Panc1 (cell line): ENCODE measurements at regions not wholly inside any gene's neighbourhood (a gene's known extent, or its start where the extent isn't known, plus 50 kb on each side); places are given as distances from the start of the nearest gene placed in this dataset.

ENCODE experiments used
- ATAC-seq: fragments of 200-7000 bp; cut with Tn5 transposase; 2 replicates; pipeline ENCODE4 v1.9.1; 2020; ENCODE audit warnings: mild to moderate bottlenecking, moderate library complexity
- BruUV-seq: library from RNA; stranded (reverse); fragments of 400-500 nt; replicated peaks from 2 replicates; lab custom pipeline; 2021; lab: Mats Ljungman, UMichigan
- CTCF ChIA-PET: fragments of 300-600 bp; sonication (Branson Sonifier 250); formaldehyde crosslinking; loops from one replicate; lab custom pipeline; 2022; ENCODE audit warnings: antibody characterized with exemption; lab: Charles Lee
- POLR2A ChIA-PET: fragments of 300-600 bp; sonication (Branson Sonifier 250); formaldehyde crosslinking; loops from one replicate; lab custom pipeline; 2022; ENCODE audit warnings: antibody characterized with exemption; lab: Charles Lee
- DNase-seq: peaks from one replicate; pipeline ENCODE4 v3.0.0-alpha.2; 2010; ENCODE audit warnings: low read depth, low spot score
- H3K27ac ChIP-seq: 2 replicates; pipeline ENCODE4 v1.5.1; 2011; ENCODE audit warnings: mild to moderate bottlenecking, low read length, inconsistent platforms
- H3K27me3 ChIP-seq: fragments of 200-500 bp; sonication (Bioruptor generic); 2 replicates; pipeline ENCODE4 v1.6.0; 2014; ENCODE audit warnings: low read length, inconsistent platforms; ENCODE audit not compliant: control insufficient read depth, insufficient read depth
- H3K36me3 ChIP-seq: fragments of 200-500 bp; sonication (Bioruptor generic); 2 replicates; pipeline ENCODE4 v1.5.1; 2014; ENCODE audit warnings: inconsistent platforms, mild to moderate bottlenecking, low read length, moderate library complexity; ENCODE audit not compliant: control insufficient read depth, insufficient read depth
- H3K4me1 ChIP-seq: 2 replicates; pipeline ENCODE4 v1.5.1; 2011; ENCODE audit warnings: inconsistent platforms, mild to moderate bottlenecking, low read length, moderate library complexity; ENCODE audit not compliant: control insufficient read depth, insufficient read depth
- H3K4me3 ChIP-seq, 2 experiments: 2 replicates each; pipeline ENCODE4 v1.5.1; 2011 to 2012; ENCODE audit warnings: low read depth in 2 of 2, low read length in 2 of 2, mild to moderate bottlenecking in 2 of 2, inconsistent platforms in 1 of 2, moderate library complexity in 1 of 2
- H3K9me3 ChIP-seq: fragments of 200-500 bp; sonication (Bioruptor generic); 2 replicates; pipeline ENCODE4 v1.5.1; 2014; ENCODE audit warnings: low read depth, mild to moderate bottlenecking, inconsistent platforms, low read length, moderate library complexity; ENCODE audit not compliant: control insufficient read depth, insufficient read depth
- POLR2AphosphoS5 ChIP-seq: IDR thresholded peaks from 2 replicates; pipeline ENCODE4 v1.6.1; 2012; ENCODE audit warnings: mild to moderate bottlenecking, low read depth, low read length, moderate library complexity
- SIN3A ChIP-seq: IDR thresholded peaks from 2 replicates; pipeline ENCODE4 v1.6.1; 2012; ENCODE audit warnings: low read depth, mild to moderate bottlenecking, low read length, moderate library complexity, borderline replicate concordance; ENCODE audit not compliant: insufficient read depth
- TCF7L2 ChIP-seq: IDR thresholded peaks from 2 replicates; pipeline ENCODE4 v1.6.1; 2011; ENCODE audit warnings: mild to moderate bottlenecking, low read depth, low read length, inconsistent platforms
- in situ Hi-C: cut with HindIII; loops from 2 replicates; pipeline ENCODE4 v1.10.0; 2016; ENCODE audit warnings: low sequenced_read_pairs, low pct_unique_long_range_greater_than_20kb
- intact Hi-C: fragments of 100-400 bp; cut with micrococcal nuclease; formaldehyde crosslinking; loops from one replicate; pipeline ENCODE4 v1.10.0; 2022; ENCODE audit not compliant: unreplicated experiment
- TF ChIP-seq, protein P1 (sequence below), 2 experiments: IDR thresholded peaks; 2 replicates each; pipeline ENCODE4 v1.6.1; 2011 to 2012; ENCODE audit warnings: low read depth in 2 of 2, control low read depth in 1 of 2, low read length in 1 of 2, mild to moderate bottlenecking in 1 of 2, moderate library complexity in 1 of 2; ENCODE audit not compliant: insufficient read depth in 1 of 2
- TF ChIP-seq, protein P2 (sequence below): fragments of 450-650 bp; IDR thresholded peaks from 2 replicates; pipeline ENCODE4 v1.5.1; 2017; ENCODE audit warnings: mild to moderate bottlenecking

DNA sequence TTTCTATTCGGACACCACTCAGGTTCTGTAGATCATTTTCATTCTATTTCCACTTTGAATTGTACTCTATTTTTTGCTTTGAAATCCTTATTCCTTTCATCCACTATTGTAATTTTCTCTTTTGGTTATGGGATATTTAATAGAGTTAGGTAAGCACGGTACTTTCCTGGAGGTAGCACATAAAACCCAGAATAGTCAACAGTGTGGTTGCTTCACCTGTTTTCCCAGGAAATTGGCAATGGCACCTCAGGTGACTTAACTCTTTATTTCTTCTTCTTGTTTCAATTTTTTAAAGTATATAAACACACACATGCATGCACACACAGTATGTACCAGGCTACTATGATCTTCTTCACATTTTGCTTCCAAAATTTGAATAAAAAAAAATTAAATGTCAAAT lies 682.0 kb upstream of the TMEFF2 start:
- ATAC-seq (no peak), DNase-seq (no peak)
- Histone ChIP-seq H3K4me3 (no peak overlapping the region), H3K27me3 (no peaks in the 10 kb centered on the region), H3K9me3 (no peaks in the 10 kb centered on the region), H3K27ac (no peak overlapping the region), H3K4me1 (no peaks in the 10 kb centered on the region), H3K36me3 (no peaks in the 10 kb centered on the region)
- no TSS peak for BruUV-seq
- TF ChIP-seq, protein P1, sequence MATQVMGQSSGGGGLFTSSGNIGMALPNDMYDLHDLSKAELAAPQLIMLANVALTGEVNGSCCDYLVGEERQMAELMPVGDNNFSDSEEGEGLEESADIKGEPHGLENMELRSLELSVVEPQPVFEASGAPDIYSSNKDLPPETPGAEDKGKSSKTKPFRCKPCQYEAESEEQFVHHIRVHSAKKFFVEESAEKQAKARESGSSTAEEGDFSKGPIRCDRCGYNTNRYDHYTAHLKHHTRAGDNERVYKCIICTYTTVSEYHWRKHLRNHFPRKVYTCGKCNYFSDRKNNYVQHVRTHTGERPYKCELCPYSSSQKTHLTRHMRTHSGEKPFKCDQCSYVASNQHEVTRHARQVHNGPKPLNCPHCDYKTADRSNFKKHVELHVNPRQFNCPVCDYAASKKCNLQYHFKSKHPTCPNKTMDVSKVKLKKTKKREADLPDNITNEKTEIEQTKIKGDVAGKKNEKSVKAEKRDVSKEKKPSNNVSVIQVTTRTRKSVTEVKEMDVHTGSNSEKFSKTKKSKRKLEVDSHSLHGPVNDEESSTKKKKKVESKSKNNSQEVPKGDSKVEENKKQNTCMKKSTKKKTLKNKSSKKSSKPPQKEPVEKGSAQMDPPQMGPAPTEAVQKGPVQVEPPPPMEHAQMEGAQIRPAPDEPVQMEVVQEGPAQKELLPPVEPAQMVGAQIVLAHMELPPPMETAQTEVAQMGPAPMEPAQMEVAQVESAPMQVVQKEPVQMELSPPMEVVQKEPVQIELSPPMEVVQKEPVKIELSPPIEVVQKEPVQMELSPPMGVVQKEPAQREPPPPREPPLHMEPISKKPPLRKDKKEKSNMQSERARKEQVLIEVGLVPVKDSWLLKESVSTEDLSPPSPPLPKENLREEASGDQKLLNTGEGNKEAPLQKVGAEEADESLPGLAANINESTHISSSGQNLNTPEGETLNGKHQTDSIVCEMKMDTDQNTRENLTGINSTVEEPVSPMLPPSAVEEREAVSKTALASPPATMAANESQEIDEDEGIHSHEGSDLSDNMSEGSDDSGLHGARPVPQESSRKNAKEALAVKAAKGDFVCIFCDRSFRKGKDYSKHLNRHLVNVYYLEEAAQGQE (IDR thresholded peaks at IDR 0.05; ENCODE audit: insufficient read depth in 1 of 2, low read depth in 2 of 2, low read length in 1 of 2): no peak
- TF ChIP-seq TCF7L2 (no peak), POLR2AphosphoS5 (no peak), SIN3A (no peak)
- TF ChIP-seq, protein P2, sequence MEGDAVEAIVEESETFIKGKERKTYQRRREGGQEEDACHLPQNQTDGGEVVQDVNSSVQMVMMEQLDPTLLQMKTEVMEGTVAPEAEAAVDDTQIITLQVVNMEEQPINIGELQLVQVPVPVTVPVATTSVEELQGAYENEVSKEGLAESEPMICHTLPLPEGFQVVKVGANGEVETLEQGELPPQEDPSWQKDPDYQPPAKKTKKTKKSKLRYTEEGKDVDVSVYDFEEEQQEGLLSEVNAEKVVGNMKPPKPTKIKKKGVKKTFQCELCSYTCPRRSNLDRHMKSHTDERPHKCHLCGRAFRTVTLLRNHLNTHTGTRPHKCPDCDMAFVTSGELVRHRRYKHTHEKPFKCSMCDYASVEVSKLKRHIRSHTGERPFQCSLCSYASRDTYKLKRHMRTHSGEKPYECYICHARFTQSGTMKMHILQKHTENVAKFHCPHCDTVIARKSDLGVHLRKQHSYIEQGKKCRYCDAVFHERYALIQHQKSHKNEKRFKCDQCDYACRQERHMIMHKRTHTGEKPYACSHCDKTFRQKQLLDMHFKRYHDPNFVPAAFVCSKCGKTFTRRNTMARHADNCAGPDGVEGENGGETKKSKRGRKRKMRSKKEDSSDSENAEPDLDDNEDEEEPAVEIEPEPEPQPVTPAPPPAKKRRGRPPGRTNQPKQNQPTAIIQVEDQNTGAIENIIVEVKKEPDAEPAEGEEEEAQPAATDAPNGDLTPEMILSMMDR: no peak
- intact Hi-C loops (no loop called here), in situ Hi-C loops (no loop called here)
- ChIA-PET POLR2A (no interaction called here), CTCF (no interaction called here)

DNA sequence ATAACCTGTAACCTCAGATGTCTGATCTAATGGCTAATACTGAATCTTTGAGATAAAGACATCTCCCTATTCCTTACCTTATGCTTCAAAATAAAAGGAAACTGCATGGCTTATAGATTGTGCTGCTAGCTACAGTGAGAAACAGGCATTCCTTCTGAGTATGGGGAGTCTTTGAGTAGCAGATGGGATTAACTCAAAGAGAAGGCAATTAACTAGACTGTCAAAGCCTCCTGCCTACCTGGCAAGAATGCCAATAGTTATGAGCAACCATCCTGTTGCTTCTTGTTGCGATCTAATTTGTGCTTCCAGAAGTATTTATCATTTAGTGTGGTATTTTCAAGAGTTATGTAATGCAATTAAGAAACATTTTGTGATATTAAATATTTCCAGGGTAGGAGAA lies 660.0 kb upstream of the TMEFF2 start:
- Histone ChIP-seq H3K27ac (no peak overlapping the region), H3K27me3 (no peaks in the 10 kb centered on the region), H3K36me3 (no peaks in the 10 kb centered on the region), H3K4me3 (no peak overlapping the region), H3K9me3 (no peaks in the 10 kb centered on the region), H3K4me1 (no peaks in the 10 kb centered on the region)
- TF ChIP-seq SIN3A (no peak), TCF7L2 (no peak)
- ATAC-seq (no peak), DNase-seq (no peak)
- POLR2A ChIA-PET: no interaction called here
- intact Hi-C loops (no loop called here), in situ Hi-C loops (no loop called here)
- BruUV-seq: no TSS peak
- CTCF ChIA-PET: no interaction called here

- BruUV-seq: no TSS peak
- POLR2A ChIA-PET: no interaction called here
Measured at GRCh38 chr2:192854031-192854430, 659.3 kb upstream of the TMEFF2 start.

More at GRCh38 chr2:192854031-192854430, 659.3 kb upstream of the TMEFF2 start:
- TF ChIP-seq, protein P2: no peak
- TF ChIP-seq SIN3A (no peak), TCF7L2 (no peak), POLR2AphosphoS5 (no peak)
- TF ChIP-seq, protein P1 (IDR thresholded peaks at IDR 0.05; ENCODE audit: insufficient read depth in 1 of 2, low read depth in 2 of 2, low read length in 1 of 2): no peak
- no peak for ATAC-seq
- Histone ChIP-seq H3K36me3 (no peaks in the 10 kb centered on the region), H3K27ac (no peak overlapping the region), H3K27me3 (no peaks in the 10 kb centered on the region), H3K9me3 (no peaks in the 10 kb centered on the region), H3K4me3 (no peak overlapping the region), H3K4me1 (no peaks in the 10 kb centered on the region)
- no peak for DNase-seq
- intact Hi-C loops (no loop called here), in situ Hi-C loops (no loop called here)
- CTCF ChIA-PET: no interaction called here
